Endothelial cell of umbilical vein (primary cell): ENCODE measurements at regions not wholly inside any gene's neighbourhood (a gene's known extent, or its start where the extent isn't known, plus 50 kb on each side); places are given as distances from the start of the nearest gene placed in this dataset.

Source experiments
- BruUV-seq: library from RNA; stranded (reverse); fragments of 400-500 nt; replicated peaks from 2 replicates; lab custom pipeline; 2021; lab: Mats Ljungman, UMichigan
- CTCF ChIA-PET: fragments of 300-600, 350-600 bp; sonication (Branson Sonifier 250); formaldehyde crosslinking; loops from one replicate; lab custom pipeline; 2021; ENCODE audit warnings: antibody characterized with exemption, inconsistent platforms; lab: Charles Lee
- POLR2A ChIA-PET: fragments of 300-600, 350-600 bp; sonication (Branson Sonifier 250); formaldehyde crosslinking; loops from one replicate; lab custom pipeline; 2021; ENCODE audit warnings: antibody characterized with exemption, inconsistent platforms; lab: Charles Lee
- DNase-seq: peaks from one replicate; pipeline ENCODE4 v3.0.0-alpha.2; 2011; ENCODE audit warnings: low read depth, low spot score
- FAIRE-seq: peaks from 2 replicates; lab custom pipeline; 2011; peaks lifted over from hg19 to GRCh38; lab: Jason Lieb, UNC
- H2AFZ ChIP-seq: 2 replicates; pipeline ENCODE4 v1.6.0; 2012; ENCODE audit warnings: low read depth, low read length, control low read depth, inconsistent platforms
- H3K27ac ChIP-seq: 2 replicates; pipeline ENCODE4 v1.5.1; 2011; ENCODE audit warnings: low read depth, mild to moderate bottlenecking, control low read depth, low read length, moderate library complexity; ENCODE audit not compliant: insufficient read depth
- H3K27me3 ChIP-seq, 2 experiments: 2 replicates each; pipeline versions ENCODE4 v1.6.0 to v1.6.1; 2011; ENCODE audit warnings: low read length in 2 of 2, mixed read lengths in 1 of 2; ENCODE audit not compliant: control insufficient read depth in 2 of 2, insufficient read depth in 2 of 2
- H3K36me3 ChIP-seq, 2 experiments: 2 replicates in 1 of 2; 3 replicates in 1 of 2; pipeline ENCODE4 v1.5.1; 2011; ENCODE audit warnings: low read length in 2 of 2, mild to moderate bottlenecking in 1 of 2, moderate library complexity in 1 of 2; ENCODE audit not compliant: control insufficient read depth in 2 of 2, insufficient read depth in 2 of 2; ENCODE audit errors: extremely low read depth in 1 of 2
- H3K4me1 ChIP-seq: 3 replicates; pipeline ENCODE4 v1.5.1; 2011; ENCODE audit warnings: mild to moderate bottlenecking, low read length; ENCODE audit not compliant: control insufficient read depth, insufficient read depth; ENCODE audit errors: extremely low read depth
- H3K4me2 ChIP-seq: 2 replicates; pipeline ENCODE4 v1.6.1; 2011; ENCODE audit warnings: low read length, control low read depth, mixed read lengths; ENCODE audit not compliant: insufficient read depth
- H3K4me3 ChIP-seq, 3 experiments: fragments of 200-600 bp in 1 of 3; sonication (generic), shearing (Covaris generic) in 1 of 3; replicated peaks in 1 of 3; 2 replicates each; pipeline ENCODE4 v1.5.1; 2011 to 2016; ENCODE audit warnings: control low read depth in 3 of 3, low read length in 3 of 3, mild to moderate bottlenecking in 2 of 3, inconsistent platforms in 1 of 3, low read depth in 1 of 3, moderate library complexity in 1 of 3; ENCODE audit not compliant: insufficient read depth in 1 of 3
- H3K79me2 ChIP-seq: 2 replicates; pipeline ENCODE4 v1.6.0; 2012; ENCODE audit warnings: low read length, inconsistent platforms; ENCODE audit not compliant: control insufficient read depth, insufficient read depth
- H3K9ac ChIP-seq: replicated peaks from 2 replicates; pipeline ENCODE3; 2011; ENCODE audit warnings: low read length, control low read depth; ENCODE audit not compliant: insufficient read depth; ENCODE audit errors: extremely low read depth
- H3K9me1 ChIP-seq: replicated peaks from 3 replicates; pipeline ENCODE4 v1.6.0; 2011; ENCODE audit warnings: mild to moderate bottlenecking, low read length; ENCODE audit not compliant: control insufficient read depth, insufficient read depth; ENCODE audit errors: extremely low read depth
- H3K9me3 ChIP-seq: replicated peaks from 2 replicates; pipeline ENCODE4 v1.5.1; 2012; ENCODE audit warnings: low read length, inconsistent platforms; ENCODE audit not compliant: control insufficient read depth, insufficient read depth
- H4K20me1 ChIP-seq: replicated peaks from 2 replicates; pipeline ENCODE3; 2011; ENCODE audit warnings: mild to moderate bottlenecking, low read length; ENCODE audit not compliant: control insufficient read depth, insufficient read depth; ENCODE audit errors: extremely low read depth
- EZH2 ChIP-seq: IDR thresholded peaks from 2 replicates; pipeline ENCODE4 v1.6.1; 2012; ENCODE audit warnings: borderline replicate concordance, low read depth, mild to moderate bottlenecking, moderate library complexity, low read length, inconsistent platforms; ENCODE audit not compliant: severe bottlenecking
- FOS ChIP-seq: IDR thresholded peaks from 2 replicates; pipeline ENCODE4 v1.6.1; 2011; ENCODE audit warnings: mild to moderate bottlenecking, low read length, moderate library complexity, borderline replicate concordance; ENCODE audit not compliant: insufficient read depth
- GATA2 ChIP-seq: IDR thresholded peaks from 2 replicates; pipeline ENCODE4 v1.7.0; 2011; ENCODE audit warnings: low read depth, mild to moderate bottlenecking, moderate library complexity, mixed read lengths, low read length; ENCODE audit not compliant: insufficient read length, insufficient read depth
- JUN ChIP-seq: IDR thresholded peaks from 2 replicates; pipeline ENCODE4 v1.6.1; 2011; ENCODE audit warnings: borderline replicate concordance, low read depth; ENCODE audit not compliant: insufficient read length, insufficient read depth
- MYC ChIP-seq: IDR thresholded peaks from one replicate; pipeline ENCODE4 v1.6.1; 2011; ENCODE audit warnings: mild to moderate bottlenecking, low read depth, low read length
- POLR2A ChIP-seq: IDR thresholded peaks from 2 replicates; pipeline ENCODE4 v1.6.1; 2012; ENCODE audit warnings: low read depth, mild to moderate bottlenecking, control low read depth, low read length
- POLR2AphosphoS5 ChIP-seq: IDR thresholded peaks from 2 replicates; pipeline ENCODE4 v1.6.1; 2012; ENCODE audit warnings: low read depth, mild to moderate bottlenecking, control low read depth, low read length, moderate library complexity; ENCODE audit not compliant: insufficient read depth
- dilution Hi-C: fragments of 300-500 bp; cut with MboI; formaldehyde crosslinking; loops from one replicate; pipeline ENCODE4 v1.15.0; 2019; ENCODE audit warnings: low sequenced_read_pairs; ENCODE audit not compliant: extremely low pct_ligation_motif_present
- intact Hi-C: fragments of 100-400 bp; cut with micrococcal nuclease; formaldehyde crosslinking; loops from one replicate; pipeline ENCODE4 v1.10.0; 2022
- TF ChIP-seq, protein P1 (sequence below): IDR thresholded peaks from 2 replicates; pipeline ENCODE4 v1.6.1; 2011; ENCODE audit not compliant: insufficient read depth, insufficient read length
- TF ChIP-seq, protein P2 (sequence below), 2 donors: IDR thresholded peaks; 1 replicate in 1 of 2; 2 replicates in 1 of 2; pipeline ENCODE4 v1.5.1; 2011; ENCODE audit warnings: low read length in 2 of 2, mild to moderate bottlenecking in 2 of 2, moderate library complexity in 2 of 2, control low read depth in 1 of 2, inconsistent platforms in 1 of 2, low read depth in 1 of 2; ENCODE audit not compliant: insufficient read depth in 1 of 2; ENCODE audit errors: extremely low read depth in 1 of 2

DNA sequence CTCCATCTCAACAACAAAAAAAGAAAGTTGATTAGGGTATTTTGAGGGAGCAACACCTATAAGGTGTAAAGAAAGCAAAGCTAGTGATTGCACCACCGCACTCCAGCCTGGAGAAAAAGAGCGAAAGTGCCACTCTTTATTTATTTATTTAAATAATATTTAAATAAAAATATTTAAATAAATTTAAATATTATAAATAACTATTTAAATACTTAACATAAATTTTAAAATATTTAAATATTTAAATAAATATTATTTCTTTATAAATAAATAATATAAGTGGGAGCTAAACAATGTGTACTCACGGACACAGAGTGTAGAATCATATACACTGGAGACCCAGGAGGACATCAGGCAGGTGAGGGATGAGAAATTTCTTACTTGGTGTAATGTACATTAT lies 64.4 kb upstream of the TRIO start:
- Histone ChIP-seq H3K27ac (no peak overlapping the region), H3K79me2 (no peaks in the 10 kb centered on the region), H3K4me2 (no peak overlapping the region), H3K4me1 (no peaks in the 10 kb centered on the region), H3K9me3 (no peaks in the 10 kb centered on the region), H3K36me3 (no peaks in the 10 kb centered on the region), H3K9ac (no peak overlapping the region), H4K20me1 (no peaks in the 10 kb centered on the region), H3K27me3 (peaks cover 11 to 13% of the 10 kb centered on the region in 2 experiments), H3K9me1 (no peaks in the 10 kb centered on the region), H2AFZ (no peak overlapping the region), H3K4me3 (no peak overlapping the region)
- no peak for FAIRE-seq
- ChIA-PET CTCF (interaction anchor here (1.9 kb wide), 1 partner anchor 9 kb away, joined by 6 read pairs; no protein-coding TSS in a partner anchor), POLR2A (no interaction called here)
- BruUV-seq: no TSS peak
- dilution Hi-C loops: no loop called here
- intact Hi-C loops: no loop called here
- TF ChIP-seq EZH2 (no peak), FOS (no peak), GATA2 (no peak), POLR2A (no peak), MYC (no peak), JUN (no peak), POLR2AphosphoS5 (no peak)
- TF ChIP-seq, protein P1, sequence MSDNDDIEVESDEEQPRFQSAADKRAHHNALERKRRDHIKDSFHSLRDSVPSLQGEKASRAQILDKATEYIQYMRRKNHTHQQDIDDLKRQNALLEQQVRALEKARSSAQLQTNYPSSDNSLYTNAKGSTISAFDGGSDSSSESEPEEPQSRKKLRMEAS: no peak
- TF ChIP-seq, protein P2, sequence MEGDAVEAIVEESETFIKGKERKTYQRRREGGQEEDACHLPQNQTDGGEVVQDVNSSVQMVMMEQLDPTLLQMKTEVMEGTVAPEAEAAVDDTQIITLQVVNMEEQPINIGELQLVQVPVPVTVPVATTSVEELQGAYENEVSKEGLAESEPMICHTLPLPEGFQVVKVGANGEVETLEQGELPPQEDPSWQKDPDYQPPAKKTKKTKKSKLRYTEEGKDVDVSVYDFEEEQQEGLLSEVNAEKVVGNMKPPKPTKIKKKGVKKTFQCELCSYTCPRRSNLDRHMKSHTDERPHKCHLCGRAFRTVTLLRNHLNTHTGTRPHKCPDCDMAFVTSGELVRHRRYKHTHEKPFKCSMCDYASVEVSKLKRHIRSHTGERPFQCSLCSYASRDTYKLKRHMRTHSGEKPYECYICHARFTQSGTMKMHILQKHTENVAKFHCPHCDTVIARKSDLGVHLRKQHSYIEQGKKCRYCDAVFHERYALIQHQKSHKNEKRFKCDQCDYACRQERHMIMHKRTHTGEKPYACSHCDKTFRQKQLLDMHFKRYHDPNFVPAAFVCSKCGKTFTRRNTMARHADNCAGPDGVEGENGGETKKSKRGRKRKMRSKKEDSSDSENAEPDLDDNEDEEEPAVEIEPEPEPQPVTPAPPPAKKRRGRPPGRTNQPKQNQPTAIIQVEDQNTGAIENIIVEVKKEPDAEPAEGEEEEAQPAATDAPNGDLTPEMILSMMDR (IDR thresholded peaks at IDR 0.05; ENCODE audit: extremely low read depth in 1 of 2, insufficient read depth in 1 of 2, low read depth in 1 of 2, low read length in 2 of 2): no peak
- no peak for DNase-seq
